A673 (cell line): ENCODE measurements at regions not wholly inside any gene's neighbourhood (a gene's known extent, or its start where the extent isn't known, plus 50 kb on each side); places are given as distances from the start of the nearest gene placed in this dataset.

Experiments
- BruUV-seq: library from RNA; stranded (reverse); fragments of 400-500 nt; replicated peaks from 2 replicates; lab custom pipeline; 2021; lab: Mats Ljungman, UMichigan
- CTCF ChIA-PET: fragments of 300-600 bp; sonication (Branson Sonifier 250); formaldehyde crosslinking; loops from one replicate; lab custom pipeline; 2022; ENCODE audit warnings: antibody characterized with exemption; lab: Charles Lee
- POLR2A ChIA-PET: fragments of 300-600 bp; sonication (Branson Sonifier 250); formaldehyde crosslinking; loops from one replicate; lab custom pipeline; 2022; ENCODE audit warnings: antibody characterized with exemption; ENCODE audit not compliant: low non-redundant PET; lab: Charles Lee
- DNase-seq: peaks from one replicate; pipeline ENCODE4 v3.0.0-alpha.2; 2015; ENCODE audit warnings: low spot score
- H3K27ac ChIP-seq: fragments of 200-600 bp; sonication (generic); 2 replicates; pipeline ENCODE4 v1.5.1; 2016; ENCODE audit warnings: mixed run types, low read depth, mild to moderate bottlenecking, mixed read lengths, antibody characterized with exemption, low read length; ENCODE audit not compliant: poor library complexity, severe bottlenecking
- H3K27me3 ChIP-seq: fragments of 200-600 bp; sonication (generic); replicated peaks from 2 replicates; pipeline ENCODE4 v1.6.1; 2017; ENCODE audit warnings: mixed run types, low read depth, mild to moderate bottlenecking, mixed read lengths, antibody characterized with exemption, low read length; ENCODE audit not compliant: insufficient read depth, poor library complexity
- H3K36me3 ChIP-seq: fragments of 200-600 bp; sonication (generic); 2 replicates; pipeline ENCODE4 v1.6.1; 2016; ENCODE audit warnings: mixed run types, mild to moderate bottlenecking, mixed read lengths, antibody characterized with exemption, low read length; ENCODE audit not compliant: insufficient read depth, poor library complexity, severe bottlenecking
- H3K4me1 ChIP-seq: fragments of 200-600 bp; sonication (generic); 2 replicates; pipeline ENCODE4 v1.6.1; 2017; ENCODE audit warnings: mixed run types, mild to moderate bottlenecking, mixed read lengths, antibody characterized with exemption, low read length; ENCODE audit not compliant: insufficient read depth, poor library complexity, severe bottlenecking
- H3K4me3 ChIP-seq: fragments of 200-600 bp; sonication (generic); 2 replicates; pipeline ENCODE4 v1.5.1; 2016; ENCODE audit warnings: low read depth, mixed run types, mild to moderate bottlenecking, mixed read lengths, low read length; ENCODE audit not compliant: poor library complexity, severe bottlenecking
- H3K9me3 ChIP-seq: fragments of 200-600 bp; sonication (generic); 2 replicates; pipeline ENCODE4 v1.6.1; 2016; ENCODE audit warnings: mixed run types, low read depth, mild to moderate bottlenecking, mixed read lengths, antibody characterized with exemption, low read length; ENCODE audit not compliant: poor library complexity, severe bottlenecking
- CTCF ChIP-seq: fragments of 300-800, 200-600 bp; sonication (generic); conservative IDR thresholded peaks from 2 replicates; pipeline ENCODE4 v1.5.1; 2017; ENCODE audit warnings: low read depth, mild to moderate bottlenecking, antibody characterized with exemption, low read length, moderate library complexity, mixed read lengths
- EZH2 ChIP-seq: fragments of 200-600 bp; sonication (generic); IDR thresholded peaks from 2 replicates; pipeline ENCODE4 v1.6.1; 2017; ENCODE audit warnings: borderline replicate concordance, low read depth, mild to moderate bottlenecking, mixed read lengths, antibody characterized with exemption, low read length; ENCODE audit not compliant: poor library complexity, severe bottlenecking
- intact Hi-C: fragments of 100-400 bp; cut with micrococcal nuclease; formaldehyde crosslinking; loops from one replicate; pipeline ENCODE4 v1.10.0; 2022; ENCODE audit not compliant: unreplicated experiment

DNA sequence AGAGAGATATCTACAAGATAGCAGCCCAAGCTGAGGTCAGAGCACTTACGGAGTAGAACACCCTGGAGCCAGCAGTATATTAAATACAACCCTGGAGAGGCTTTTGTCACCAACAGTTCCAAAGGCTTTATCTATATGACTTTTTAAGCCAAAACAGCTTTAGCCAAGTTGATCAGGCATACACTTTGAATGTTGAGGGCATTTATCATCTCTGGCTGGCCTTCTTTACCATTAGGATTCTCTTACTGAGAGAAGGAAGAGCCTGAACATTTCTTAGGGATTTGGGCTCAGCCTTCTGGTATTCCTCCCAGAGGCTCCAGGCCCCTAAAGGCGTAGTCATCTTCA, 161.3 kb upstream of the RIMS1 start:
- TF ChIP-seq EZH2 (no peak), CTCF (no peak)
- no peak overlapping the region for H3K27ac ChIP-seq
- CTCF ChIA-PET: no interaction called here
- BruUV-seq: no TSS peak
- no peaks in the 10 kb centered on the region for H3K27me3 ChIP-seq
- DNase-seq: no peak
- no peaks in the 10 kb centered on the region for H3K36me3 ChIP-seq
- no peaks in the 10 kb centered on the region for H3K9me3 ChIP-seq
- no peaks in the 10 kb centered on the region for H3K4me1 ChIP-seq
- H3K4me3 ChIP-seq: no peak overlapping the region
- POLR2A ChIA-PET: no interaction called here
- intact Hi-C loops: no loop called here

- POLR2A ChIA-PET: no interaction called here
- TF ChIP-seq CTCF (no peak), EZH2 (no peak)
- BruUV-seq: no TSS peak
Observed at GRCh38 chr6:71726121-71726520, 160.2 kb upstream of the RIMS1 start.

GRCh38 chr6:71727632-71728294, 158.6 kb upstream of the RIMS1 start:
- intact Hi-C loops: no loop called here
- POLR2A ChIA-PET: no interaction called here
- no TSS peak for BruUV-seq
- TF ChIP-seq CTCF (no peak), EZH2 (no peak)
- Histone ChIP-seq H3K27ac (no peak overlapping the region), H3K9me3 (no peaks in the 10 kb centered on the region), H3K4me1 (no peaks in the 10 kb centered on the region), H3K36me3 (no peaks in the 10 kb centered on the region), H3K4me3 (no peak overlapping the region), H3K27me3 (no peaks in the 10 kb centered on the region)
- CTCF ChIA-PET: no interaction called here
- DNase-seq: no peak

More at GRCh38 chr6:71726121-71726520, 160.2 kb upstream of the RIMS1 start:
- intact Hi-C loops: no loop called here
- Histone ChIP-seq H3K27me3 (no peaks in the 10 kb centered on the region), H3K36me3 (no peaks in the 10 kb centered on the region), H3K4me1 (no peaks in the 10 kb centered on the region), H3K9me3 (no peaks in the 10 kb centered on the region), H3K27ac (no peak overlapping the region), H3K4me3 (no peak overlapping the region)
- CTCF ChIA-PET: no interaction called here
- no peak for DNase-seq
